LNCAP (cell line): ENCODE measurements at regions not wholly inside any gene's neighbourhood (a gene's known extent, or its start where the extent isn't known, plus 50 kb on each side); places are given as distances from the start of the nearest gene placed in this dataset.

Experiments used
- CTCF ChIP-seq: fragments of 450-650 bp; IDR thresholded peaks from 2 replicates; pipeline ENCODE4 v1.5.1; 2017; ENCODE audit warnings: mild to moderate bottlenecking

GRCh38 chr11:86142170-86142569 is 73.3 kb upstream of the PICALM start:
- no peak for TF ChIP-seq CTCF

GRCh38 chr11:86141727-86142126 is 72.8 kb upstream of the PICALM start:
- no peak for TF ChIP-seq CTCF

- TF ChIP-seq CTCF = no peak
These were observed 71.6 kb upstream of the PICALM start for GRCh38 chr11:86140334-86140990.

- TF ChIP-seq CTCF = no peak
These were observed 70.1 kb upstream of the PICALM start for GRCh38 chr11:86138958-86139357.

GRCh38 chr11:86136538-86136937 is 67.7 kb upstream of the PICALM start:
- TF ChIP-seq CTCF = no peak

GRCh38 chr11:86135319-86135714 is 66.4 kb upstream of the PICALM start:
- TF ChIP-seq CTCF = no peak

GRCh38 chr11:86134580-86135318 is 65.9 kb upstream of the PICALM start:
- no peak for TF ChIP-seq CTCF
